Endothelial cell of umbilical vein (primary cell): ENCODE measurements at regions not wholly inside any gene's neighbourhood (a gene's known extent, or its start where the extent isn't known, plus 50 kb on each side); places are given as distances from the start of the nearest gene placed in this dataset.

Experiments
- BruUV-seq: library from RNA; stranded (reverse); fragments of 400-500 nt; replicated peaks from 2 replicates; lab custom pipeline; 2021; lab: Mats Ljungman, UMichigan
- CTCF ChIA-PET: fragments of 300-600, 350-600 bp; sonication (Branson Sonifier 250); formaldehyde crosslinking; loops from one replicate; lab custom pipeline; 2021; ENCODE audit warnings: antibody characterized with exemption, inconsistent platforms; lab: Charles Lee
- POLR2A ChIA-PET: fragments of 300-600, 350-600 bp; sonication (Branson Sonifier 250); formaldehyde crosslinking; loops from one replicate; lab custom pipeline; 2021; ENCODE audit warnings: antibody characterized with exemption, inconsistent platforms; lab: Charles Lee
- DNase-seq: peaks from one replicate; pipeline ENCODE4 v3.0.0-alpha.2; 2011; ENCODE audit warnings: low read depth, low spot score
- FAIRE-seq: peaks from 2 replicates; lab custom pipeline; 2011; peaks lifted over from hg19 to GRCh38; lab: Jason Lieb, UNC
- H2AFZ ChIP-seq: 2 replicates; pipeline ENCODE4 v1.6.0; 2012; ENCODE audit warnings: low read depth, low read length, control low read depth, inconsistent platforms
- H3K27ac ChIP-seq: 2 replicates; pipeline ENCODE4 v1.5.1; 2011; ENCODE audit warnings: low read depth, mild to moderate bottlenecking, control low read depth, low read length, moderate library complexity; ENCODE audit not compliant: insufficient read depth
- H3K27me3 ChIP-seq, 2 experiments: 2 replicates each; pipeline versions ENCODE4 v1.6.0 to v1.6.1; 2011; ENCODE audit warnings: low read length in 2 of 2, mixed read lengths in 1 of 2; ENCODE audit not compliant: control insufficient read depth in 2 of 2, insufficient read depth in 2 of 2
- H3K36me3 ChIP-seq, 2 experiments: 2 replicates in 1 of 2; 3 replicates in 1 of 2; pipeline ENCODE4 v1.5.1; 2011; ENCODE audit warnings: low read length in 2 of 2, mild to moderate bottlenecking in 1 of 2, moderate library complexity in 1 of 2; ENCODE audit not compliant: control insufficient read depth in 2 of 2, insufficient read depth in 2 of 2; ENCODE audit errors: extremely low read depth in 1 of 2
- H3K4me1 ChIP-seq: 3 replicates; pipeline ENCODE4 v1.5.1; 2011; ENCODE audit warnings: mild to moderate bottlenecking, low read length; ENCODE audit not compliant: control insufficient read depth, insufficient read depth; ENCODE audit errors: extremely low read depth
- H3K4me2 ChIP-seq: 2 replicates; pipeline ENCODE4 v1.6.1; 2011; ENCODE audit warnings: low read length, control low read depth, mixed read lengths; ENCODE audit not compliant: insufficient read depth
- H3K4me3 ChIP-seq, 3 experiments: fragments of 200-600 bp in 1 of 3; sonication (generic), shearing (Covaris generic) in 1 of 3; replicated peaks in 1 of 3; 2 replicates each; pipeline ENCODE4 v1.5.1; 2011 to 2016; ENCODE audit warnings: control low read depth in 3 of 3, low read length in 3 of 3, mild to moderate bottlenecking in 2 of 3, inconsistent platforms in 1 of 3, low read depth in 1 of 3, moderate library complexity in 1 of 3; ENCODE audit not compliant: insufficient read depth in 1 of 3
- H3K79me2 ChIP-seq: 2 replicates; pipeline ENCODE4 v1.6.0; 2012; ENCODE audit warnings: low read length, inconsistent platforms; ENCODE audit not compliant: control insufficient read depth, insufficient read depth
- H3K9ac ChIP-seq: replicated peaks from 2 replicates; pipeline ENCODE3; 2011; ENCODE audit warnings: low read length, control low read depth; ENCODE audit not compliant: insufficient read depth; ENCODE audit errors: extremely low read depth
- H3K9me1 ChIP-seq: replicated peaks from 3 replicates; pipeline ENCODE4 v1.6.0; 2011; ENCODE audit warnings: mild to moderate bottlenecking, low read length; ENCODE audit not compliant: control insufficient read depth, insufficient read depth; ENCODE audit errors: extremely low read depth
- H3K9me3 ChIP-seq: replicated peaks from 2 replicates; pipeline ENCODE4 v1.5.1; 2012; ENCODE audit warnings: low read length, inconsistent platforms; ENCODE audit not compliant: control insufficient read depth, insufficient read depth
- H4K20me1 ChIP-seq: replicated peaks from 2 replicates; pipeline ENCODE3; 2011; ENCODE audit warnings: mild to moderate bottlenecking, low read length; ENCODE audit not compliant: control insufficient read depth, insufficient read depth; ENCODE audit errors: extremely low read depth
- CTCF ChIP-seq, 2 donors: IDR thresholded peaks; 1 replicate in 1 of 2; 2 replicates in 1 of 2; pipeline ENCODE4 v1.5.1; 2011; ENCODE audit warnings: low read length in 2 of 2, mild to moderate bottlenecking in 2 of 2, moderate library complexity in 2 of 2, control low read depth in 1 of 2, inconsistent platforms in 1 of 2, low read depth in 1 of 2; ENCODE audit not compliant: insufficient read depth in 1 of 2; ENCODE audit errors: extremely low read depth in 1 of 2
- EZH2 ChIP-seq: IDR thresholded peaks from 2 replicates; pipeline ENCODE4 v1.6.1; 2012; ENCODE audit warnings: borderline replicate concordance, low read depth, mild to moderate bottlenecking, moderate library complexity, low read length, inconsistent platforms; ENCODE audit not compliant: severe bottlenecking
- FOS ChIP-seq: IDR thresholded peaks from 2 replicates; pipeline ENCODE4 v1.6.1; 2011; ENCODE audit warnings: mild to moderate bottlenecking, low read length, moderate library complexity, borderline replicate concordance; ENCODE audit not compliant: insufficient read depth
- GATA2 ChIP-seq: IDR thresholded peaks from 2 replicates; pipeline ENCODE4 v1.7.0; 2011; ENCODE audit warnings: low read depth, mild to moderate bottlenecking, moderate library complexity, mixed read lengths, low read length; ENCODE audit not compliant: insufficient read length, insufficient read depth
- JUN ChIP-seq: IDR thresholded peaks from 2 replicates; pipeline ENCODE4 v1.6.1; 2011; ENCODE audit warnings: borderline replicate concordance, low read depth; ENCODE audit not compliant: insufficient read length, insufficient read depth
- MYC ChIP-seq: IDR thresholded peaks from one replicate; pipeline ENCODE4 v1.6.1; 2011; ENCODE audit warnings: mild to moderate bottlenecking, low read depth, low read length
- POLR2A ChIP-seq: IDR thresholded peaks from 2 replicates; pipeline ENCODE4 v1.6.1; 2012; ENCODE audit warnings: low read depth, mild to moderate bottlenecking, control low read depth, low read length
- POLR2AphosphoS5 ChIP-seq: IDR thresholded peaks from 2 replicates; pipeline ENCODE4 v1.6.1; 2012; ENCODE audit warnings: low read depth, mild to moderate bottlenecking, control low read depth, low read length, moderate library complexity; ENCODE audit not compliant: insufficient read depth
- dilution Hi-C: fragments of 300-500 bp; cut with MboI; formaldehyde crosslinking; loops from one replicate; pipeline ENCODE4 v1.15.0; 2019; ENCODE audit warnings: low sequenced_read_pairs; ENCODE audit not compliant: extremely low pct_ligation_motif_present
- intact Hi-C: fragments of 100-400 bp; cut with micrococcal nuclease; formaldehyde crosslinking; loops from one replicate; pipeline ENCODE4 v1.10.0; 2022
- TF ChIP-seq, protein P1 (sequence below): IDR thresholded peaks from 2 replicates; pipeline ENCODE4 v1.6.1; 2011; ENCODE audit not compliant: insufficient read depth, insufficient read length

- Histone ChIP-seq H3K9me1 (no peaks in the 10 kb centered on the region), H3K27me3 (peaks cover 2 to 4% of the 10 kb centered on the region in 2 experiments), H3K79me2 (no peaks in the 10 kb centered on the region), H3K36me3 (no peaks in the 10 kb centered on the region), H3K4me2 (no peak overlapping the region), H4K20me1 (no peaks in the 10 kb centered on the region), H3K9ac (no peak overlapping the region), H3K4me3 (no peak overlapping the region), H3K4me1 (peaks cover 1% of the 10 kb centered on the region), H2AFZ (no peak overlapping the region), H3K9me3 (no peaks in the 10 kb centered on the region), H3K27ac (no peak overlapping the region)
- ChIA-PET POLR2A (no interaction called here), CTCF (no interaction called here)
- TF ChIP-seq POLR2AphosphoS5 (no peak), GATA2 (no peak), JUN (no peak), FOS (no peak), EZH2 (no peak), MYC (no peak), CTCF (IDR thresholded peaks at IDR 0.05; ENCODE audit: extremely low read depth in 1 of 2, insufficient read depth in 1 of 2, low read depth in 1 of 2, low read length in 2 of 2) (no peak), POLR2A (no peak)
- TF ChIP-seq, protein P1, sequence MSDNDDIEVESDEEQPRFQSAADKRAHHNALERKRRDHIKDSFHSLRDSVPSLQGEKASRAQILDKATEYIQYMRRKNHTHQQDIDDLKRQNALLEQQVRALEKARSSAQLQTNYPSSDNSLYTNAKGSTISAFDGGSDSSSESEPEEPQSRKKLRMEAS, result no peak
- no peak for DNase-seq
- dilution Hi-C loops (no loop called here), intact Hi-C loops (no loop called here)
- no peak for FAIRE-seq
- no TSS peak for BruUV-seq
Measured at GRCh38 chr3:176926034-176926433, 271.2 kb downstream of the TBL1XR1 start.
